ENCODE measurements at regions not wholly inside any gene's neighbourhood (a gene's known extent, or its start where the extent isn't known, plus 50 kb on each side); places are given as distances from the start of the nearest gene placed in this dataset.

DNA sequence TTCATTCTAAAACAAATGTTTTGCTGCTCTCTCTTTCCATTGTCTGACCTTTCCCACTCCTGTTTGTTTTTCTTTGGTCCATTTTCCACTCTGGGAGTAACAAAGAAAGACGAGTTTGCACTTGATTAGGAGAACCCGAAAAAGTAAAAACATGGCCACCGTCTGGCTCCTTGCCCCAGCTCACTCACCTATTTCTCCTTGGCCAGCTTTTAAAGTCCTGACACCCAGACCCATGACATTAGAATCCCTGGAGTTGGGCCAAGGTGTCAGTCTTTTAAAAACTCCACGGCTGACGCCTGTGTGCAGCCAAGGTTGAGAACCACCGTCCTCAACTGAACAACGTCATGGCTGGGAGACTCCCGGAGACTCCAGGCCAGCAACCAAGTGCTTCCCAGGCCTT lies 63.6 kb upstream of the FLT1 start:
- no peak overlapping the region for H3K4me3 ChIP-seq (ENCODE audit: low read depth, low read length)
- peaks cover 9% of the 10 kb centered on the region for H3K4me1 ChIP-seq (ENCODE audit: control insufficient read depth, insufficient read depth, low read length)
- H3K36me3 ChIP-seq (ENCODE audit: control insufficient read depth, insufficient read depth, low read length), result no peaks in the 10 kb centered on the region
- H3K9me3 ChIP-seq (ENCODE audit: control insufficient read depth, insufficient read depth, low read length), result no peaks in the 10 kb centered on the region
- no peaks in the 10 kb centered on the region for H3K27me3 ChIP-seq (ENCODE audit: control insufficient read depth, insufficient read depth, low read length)
- no peak overlapping the region; the same call in 1 of the 2 replicates for H3K9ac ChIP-seq (ENCODE audit: low read depth, low read length)
- H3K27ac ChIP-seq (ENCODE audit: low read depth, low read length), result peak overlapping the region; percentile 41

DNA sequence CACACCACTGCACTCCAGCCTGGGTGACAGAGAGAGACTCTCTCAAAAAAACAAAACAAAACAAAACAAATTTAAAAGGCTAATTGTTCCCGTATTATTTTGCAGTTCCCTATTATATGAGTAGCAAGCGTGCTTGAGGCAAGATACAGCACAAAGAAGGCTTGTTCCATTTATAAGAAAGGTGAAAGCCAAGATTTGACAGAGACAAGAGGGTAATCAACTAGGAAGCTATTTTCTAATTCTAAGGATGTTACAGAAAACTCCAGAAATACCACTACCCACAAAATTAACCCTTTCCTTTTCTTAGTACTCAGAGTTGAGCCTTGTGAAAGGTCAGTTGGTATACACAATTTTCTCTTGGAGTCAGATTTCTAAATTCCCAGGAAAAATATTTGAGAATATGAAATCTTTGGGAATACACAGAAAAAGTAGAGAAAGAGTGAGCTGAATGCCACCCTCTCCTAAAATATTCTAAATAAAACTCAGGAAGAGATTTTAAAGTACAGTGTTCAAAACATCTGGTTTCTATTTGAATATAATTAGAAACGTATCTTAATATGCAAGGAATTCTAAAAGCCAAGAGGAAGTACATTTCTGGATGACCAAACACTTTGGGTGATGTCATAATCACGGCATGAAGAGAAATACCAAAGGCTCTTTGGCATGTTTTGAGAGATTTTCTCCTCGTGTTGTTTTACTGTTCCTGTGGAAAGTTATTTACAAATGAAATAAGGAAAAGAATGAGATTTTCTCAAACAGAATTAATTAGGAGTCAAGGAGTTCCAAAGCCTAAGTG lies 63.0 kb upstream of the FLT1 start:
- Histone ChIP-seq H3K27me3 (ENCODE audit: control insufficient read depth, insufficient read depth, low read length) (no peaks in the 10 kb centered on the region), H3K4me3 (ENCODE audit: low read depth, low read length) (no peak overlapping the region), H3K27ac (ENCODE audit: low read depth, low read length) (peak overlapping the region; percentile 41)

DNA sequence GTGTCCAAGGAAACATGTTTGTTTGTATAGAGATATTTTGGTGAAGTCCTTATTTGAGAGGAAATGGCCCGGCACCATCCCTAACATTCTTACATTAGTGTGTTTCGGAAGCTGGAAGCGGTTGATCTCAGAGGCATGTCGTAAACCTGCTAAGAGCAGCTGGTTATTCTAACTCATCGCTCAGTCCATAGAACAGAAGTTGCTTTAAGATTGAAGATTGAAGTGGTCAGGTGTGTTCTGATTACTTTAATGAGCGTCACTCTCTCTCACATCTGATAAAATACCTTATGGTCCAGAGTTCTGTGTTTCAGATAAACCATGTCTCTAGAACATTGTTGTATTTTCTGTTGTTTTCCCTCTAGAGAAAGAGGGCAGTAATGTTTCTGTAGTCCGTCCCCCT lies 60.2 kb upstream of the FLT1 start:
- Histone ChIP-seq H3K36me3 (ENCODE audit: control insufficient read depth, insufficient read depth, low read length) (no peaks in the 10 kb centered on the region), H3K27me3 (ENCODE audit: control insufficient read depth, insufficient read depth, low read length) (no peaks in the 10 kb centered on the region), H3K9me3 (ENCODE audit: control insufficient read depth, insufficient read depth, low read length) (no peaks in the 10 kb centered on the region), H3K9ac (ENCODE audit: low read depth, low read length) (no peak overlapping the region), H3K4me3 (ENCODE audit: low read depth, low read length) (no peak overlapping the region), H3K4me1 (ENCODE audit: control insufficient read depth, insufficient read depth, low read length) (peaks cover 9% of the 10 kb centered on the region), H3K27ac (ENCODE audit: low read depth, low read length) (no peak overlapping the region)

More for the DNA sequence above, 63.0 kb upstream of the FLT1 start:
- H3K9ac ChIP-seq (ENCODE audit: low read depth, low read length), result no peak overlapping the region; the same call in 1 of the 2 replicates
- peaks cover 9% of the 10 kb centered on the region for H3K4me1 ChIP-seq (ENCODE audit: control insufficient read depth, insufficient read depth, low read length)
- no peaks in the 10 kb centered on the region for H3K9me3 ChIP-seq (ENCODE audit: control insufficient read depth, insufficient read depth, low read length)
- H3K36me3 ChIP-seq (ENCODE audit: control insufficient read depth, insufficient read depth, low read length), result no peaks in the 10 kb centered on the region

DNA sequence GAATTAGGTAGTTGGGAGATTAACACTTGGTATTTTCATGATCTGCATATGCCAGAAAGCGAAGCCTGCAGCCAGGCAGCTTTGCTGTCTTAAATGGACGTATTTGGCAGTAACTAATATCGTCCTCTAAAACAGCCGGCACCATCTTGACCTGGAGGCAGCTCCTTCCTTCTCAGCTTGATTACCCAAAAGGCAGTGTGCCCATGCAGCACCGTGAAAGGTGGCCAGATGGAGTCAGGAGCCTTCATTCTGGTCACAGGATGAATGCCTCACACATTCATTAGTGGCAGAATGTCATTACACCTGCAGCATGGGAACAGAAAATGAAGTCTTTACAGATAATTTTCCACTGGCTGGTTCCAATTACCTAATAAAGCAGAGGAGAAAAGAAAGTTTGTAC lies 59.0 kb upstream of the FLT1 start:
- H3K27ac ChIP-seq (ENCODE audit: low read depth, low read length), result no peak overlapping the region
- no peaks in the 10 kb centered on the region for H3K27me3 ChIP-seq (ENCODE audit: control insufficient read depth, insufficient read depth, low read length)
- no peaks in the 10 kb centered on the region for H3K36me3 ChIP-seq (ENCODE audit: control insufficient read depth, insufficient read depth, low read length)
- H3K9ac ChIP-seq (ENCODE audit: low read depth, low read length), result no peak overlapping the region
- no peaks in the 10 kb centered on the region for H3K9me3 ChIP-seq (ENCODE audit: control insufficient read depth, insufficient read depth, low read length)
- peaks cover 10% of the 10 kb centered on the region for H3K4me1 ChIP-seq (ENCODE audit: control insufficient read depth, insufficient read depth, low read length)
- no peak overlapping the region for H3K4me3 ChIP-seq (ENCODE audit: low read depth, low read length)

DNA sequence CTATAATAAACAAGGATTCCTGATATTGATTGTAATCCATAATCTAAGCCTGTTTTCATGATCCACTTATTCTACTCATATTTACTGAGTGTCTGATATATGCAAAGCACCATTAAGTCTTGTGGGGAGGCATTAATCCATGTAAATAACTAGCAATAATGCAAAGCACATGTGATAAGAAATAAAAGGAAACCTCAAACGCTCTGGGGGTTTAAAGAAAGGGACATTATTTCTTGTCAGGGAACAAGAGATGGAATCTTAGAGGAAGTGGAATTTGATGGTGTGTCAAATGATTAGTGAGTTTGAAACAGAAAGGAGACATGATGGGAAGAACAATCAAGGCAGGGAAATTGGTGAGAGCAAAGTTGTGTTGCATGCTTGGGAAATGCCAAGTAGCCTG lies 57.4 kb upstream of the FLT1 start:
- Histone ChIP-seq H3K9me3 (ENCODE audit: control insufficient read depth, insufficient read depth, low read length) (no peaks in the 10 kb centered on the region), H3K27me3 (ENCODE audit: control insufficient read depth, insufficient read depth, low read length) (no peaks in the 10 kb centered on the region), H3K9ac (ENCODE audit: low read depth, low read length) (no peak overlapping the region), H3K4me3 (ENCODE audit: low read depth, low read length) (no peak overlapping the region), H3K27ac (ENCODE audit: low read depth, low read length) (no peak overlapping the region), H3K4me1 (ENCODE audit: control insufficient read depth, insufficient read depth, low read length) (peaks cover 5% of the 10 kb centered on the region; the same call in 1 of the 2 replicates), H3K36me3 (ENCODE audit: control insufficient read depth, insufficient read depth, low read length) (no peaks in the 10 kb centered on the region)

DNA sequence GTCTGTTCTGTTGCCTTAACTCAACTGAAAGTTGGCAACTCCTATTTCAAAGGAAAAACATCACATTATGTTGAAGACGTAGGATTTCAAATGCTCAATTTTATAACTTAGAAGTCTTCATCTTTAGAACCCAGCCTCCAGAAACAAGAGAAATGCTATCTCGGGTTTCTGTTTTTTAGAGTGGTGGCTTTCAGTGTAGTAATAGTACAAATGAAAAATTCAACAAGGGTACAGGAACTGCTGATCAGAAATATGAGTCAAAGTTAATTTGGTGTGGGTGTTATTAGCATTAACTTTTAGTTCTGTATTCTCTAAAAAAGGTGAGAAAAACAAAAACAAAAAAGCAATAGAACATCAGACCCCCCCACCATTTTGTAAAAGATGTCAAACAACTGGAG lies 56.6 kb upstream of the FLT1 start:
- Histone ChIP-seq H3K9ac (ENCODE audit: low read depth, low read length) (no peak overlapping the region), H3K27ac (ENCODE audit: low read depth, low read length) (no peak overlapping the region), H3K27me3 (ENCODE audit: control insufficient read depth, insufficient read depth, low read length) (no peaks in the 10 kb centered on the region), H3K4me1 (ENCODE audit: control insufficient read depth, insufficient read depth, low read length) (peaks cover 5% of the 10 kb centered on the region; the same call in 1 of the 2 replicates), H3K4me3 (ENCODE audit: low read depth, low read length) (no peak overlapping the region), H3K9me3 (ENCODE audit: control insufficient read depth, insufficient read depth, low read length) (no peaks in the 10 kb centered on the region), H3K36me3 (ENCODE audit: control insufficient read depth, insufficient read depth, low read length) (no peaks in the 10 kb centered on the region)

DNA sequence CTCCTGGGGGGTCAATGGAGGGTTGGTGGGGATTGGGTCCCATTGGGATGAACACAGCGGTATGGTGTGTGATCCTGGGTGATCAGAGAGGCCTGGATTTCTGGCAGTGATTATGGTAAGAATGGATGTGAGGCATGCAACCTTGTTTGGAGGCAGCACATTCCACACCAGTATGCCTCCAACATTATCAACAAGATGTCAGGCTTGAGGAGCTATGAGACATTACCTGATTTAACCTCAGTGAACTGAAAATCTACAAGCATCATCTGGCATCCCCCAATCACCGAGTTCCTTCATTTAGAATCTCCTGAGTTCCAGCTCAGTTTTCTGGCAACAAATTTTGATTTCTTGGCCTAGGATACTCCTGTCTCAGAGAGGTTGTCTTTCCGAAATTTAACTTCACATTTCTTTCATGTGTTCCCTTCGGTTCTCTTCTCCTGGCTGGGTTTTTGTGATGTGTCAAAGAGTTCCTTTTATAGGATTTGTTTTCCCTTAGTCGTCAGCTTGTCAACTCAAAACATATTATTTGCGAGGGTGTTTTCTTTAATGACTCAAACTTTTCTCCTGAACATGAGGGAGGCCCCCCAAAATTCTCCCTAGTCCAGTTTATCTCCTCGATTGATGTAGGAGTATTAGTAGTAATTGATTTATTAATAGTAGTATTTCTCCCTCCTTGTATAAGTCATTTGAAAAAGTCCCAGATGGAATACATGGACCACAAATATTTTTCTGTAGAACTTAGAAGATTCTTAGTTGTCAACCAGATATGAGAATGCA lies 56.0 kb upstream of the FLT1 start:
- peaks cover 5% of the 10 kb centered on the region; the same call in 1 of the 2 replicates for H3K4me1 ChIP-seq (ENCODE audit: control insufficient read depth, insufficient read depth, low read length)
- H3K27me3 ChIP-seq (ENCODE audit: control insufficient read depth, insufficient read depth, low read length), result no peaks in the 10 kb centered on the region
- no peak overlapping the region for H3K4me3 ChIP-seq (ENCODE audit: low read depth, low read length)
- H3K9me3 ChIP-seq (ENCODE audit: control insufficient read depth, insufficient read depth, low read length), result no peaks in the 10 kb centered on the region
- no peak overlapping the region for H3K9ac ChIP-seq (ENCODE audit: low read depth, low read length)
- H3K36me3 ChIP-seq (ENCODE audit: control insufficient read depth, insufficient read depth, low read length), result no peaks in the 10 kb centered on the region
- no peak overlapping the region for H3K27ac ChIP-seq (ENCODE audit: low read depth, low read length)

DNA sequence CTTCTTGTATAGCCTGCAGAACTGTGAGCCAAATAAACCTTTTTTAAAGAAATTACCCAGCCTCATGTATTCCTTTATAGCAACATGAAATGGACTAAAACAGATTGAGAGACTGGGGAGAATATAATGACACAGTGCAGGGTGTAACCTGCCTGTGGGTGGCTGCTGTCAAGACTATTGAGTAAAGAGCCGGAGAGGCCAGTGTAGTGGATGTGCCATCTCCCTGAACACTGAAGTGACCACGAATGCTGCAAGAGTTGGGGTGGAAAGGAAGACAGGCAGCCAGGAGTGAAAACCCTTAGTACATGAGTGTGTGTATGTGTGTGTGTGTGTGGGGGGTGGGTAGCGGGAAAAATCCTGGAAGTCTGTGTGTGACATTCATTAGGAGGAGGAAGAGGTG lies 55.2 kb upstream of the FLT1 start:
- Histone ChIP-seq H3K4me3 (ENCODE audit: low read depth, low read length) (no peak overlapping the region), H3K27me3 (ENCODE audit: control insufficient read depth, insufficient read depth, low read length) (no peaks in the 10 kb centered on the region), H3K4me1 (ENCODE audit: control insufficient read depth, insufficient read depth, low read length) (peaks cover 5% of the 10 kb centered on the region; the same call in 1 of the 2 replicates), H3K27ac (ENCODE audit: low read depth, low read length) (no peak overlapping the region), H3K9me3 (ENCODE audit: control insufficient read depth, insufficient read depth, low read length) (no peaks in the 10 kb centered on the region), H3K36me3 (ENCODE audit: control insufficient read depth, insufficient read depth, low read length) (no peaks in the 10 kb centered on the region), H3K9ac (ENCODE audit: low read depth, low read length) (no peak overlapping the region)

DNA sequence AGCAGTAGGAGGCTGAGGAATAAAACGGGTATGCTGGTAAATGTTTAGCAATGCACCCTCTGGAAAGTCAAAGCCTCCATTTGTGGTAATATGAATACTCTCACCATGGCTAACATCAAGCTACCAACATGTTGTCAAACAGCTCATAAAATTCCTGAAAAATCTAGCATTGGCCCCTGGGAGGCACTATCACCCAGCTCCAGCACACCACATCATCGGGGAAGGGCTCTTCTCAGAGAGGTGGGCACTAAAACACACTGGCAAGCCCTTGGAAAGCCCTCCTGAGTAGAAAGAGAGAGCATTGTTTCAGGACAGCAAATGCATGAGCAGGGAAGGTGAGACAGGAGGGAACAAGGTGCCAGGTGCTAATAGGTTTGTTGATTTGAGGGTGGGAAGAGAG lies 53.9 kb upstream of the FLT1 start:
- H3K9ac ChIP-seq (ENCODE audit: low read depth, low read length), result no peak overlapping the region
- no peaks in the 10 kb centered on the region for H3K27me3 ChIP-seq (ENCODE audit: control insufficient read depth, insufficient read depth, low read length)
- no peaks in the 10 kb centered on the region for H3K36me3 ChIP-seq (ENCODE audit: control insufficient read depth, insufficient read depth, low read length)
- peaks cover 8% of the 10 kb centered on the region for H3K4me1 ChIP-seq (ENCODE audit: control insufficient read depth, insufficient read depth, low read length)
- no peak overlapping the region for H3K4me3 ChIP-seq (ENCODE audit: low read depth, low read length)
- no peaks in the 10 kb centered on the region for H3K9me3 ChIP-seq (ENCODE audit: control insufficient read depth, insufficient read depth, low read length)
- H3K27ac ChIP-seq (ENCODE audit: low read depth, low read length), result no peak overlapping the region

DNA sequence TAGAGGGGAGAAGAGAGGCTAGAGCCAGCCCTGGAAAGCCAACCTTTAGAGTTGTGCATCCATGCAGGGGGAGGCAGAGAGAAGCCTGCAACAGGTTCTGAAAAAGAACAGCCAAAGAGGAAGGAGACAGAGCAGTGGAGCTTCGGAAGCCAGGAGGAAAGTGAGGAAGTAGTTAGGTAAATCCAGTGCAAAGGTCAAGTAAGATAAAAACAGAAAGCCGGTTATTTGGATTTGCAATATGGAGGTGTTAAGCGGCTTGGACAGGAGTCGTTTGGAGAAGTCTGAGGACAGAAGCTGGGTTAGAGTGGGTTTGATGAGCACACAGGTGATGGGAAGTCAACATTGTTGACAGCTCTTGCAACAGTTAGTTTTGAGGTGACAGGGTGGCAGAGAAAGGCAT lies 53.5 kb upstream of the FLT1 start:
- H3K9ac ChIP-seq (ENCODE audit: low read depth, low read length), result no peak overlapping the region
- no peak overlapping the region for H3K4me3 ChIP-seq (ENCODE audit: low read depth, low read length)
- no peaks in the 10 kb centered on the region for H3K9me3 ChIP-seq (ENCODE audit: control insufficient read depth, insufficient read depth, low read length)
- H3K4me1 ChIP-seq (ENCODE audit: control insufficient read depth, insufficient read depth, low read length), result peaks cover 8% of the 10 kb centered on the region
- H3K27ac ChIP-seq (ENCODE audit: low read depth, low read length), result no peak overlapping the region
- no peaks in the 10 kb centered on the region for H3K36me3 ChIP-seq (ENCODE audit: control insufficient read depth, insufficient read depth, low read length)
- no peaks in the 10 kb centered on the region for H3K27me3 ChIP-seq (ENCODE audit: control insufficient read depth, insufficient read depth, low read length)

Data from HUES48 (cell line).